COLO668 (cell line): ENCODE measurements at regions not wholly inside any gene's neighbourhood (a gene's known extent, or its start where the extent isn't known, plus 50 kb on each side); places are given as distances from the start of the nearest gene placed in this dataset.

Source experiments
- DNase-seq: peaks from one replicate; lab custom pipeline; 2025; ENCODE audit not compliant: unreplicated experiment; lab: John Stamatoyannopoulos, UW

DNA sequence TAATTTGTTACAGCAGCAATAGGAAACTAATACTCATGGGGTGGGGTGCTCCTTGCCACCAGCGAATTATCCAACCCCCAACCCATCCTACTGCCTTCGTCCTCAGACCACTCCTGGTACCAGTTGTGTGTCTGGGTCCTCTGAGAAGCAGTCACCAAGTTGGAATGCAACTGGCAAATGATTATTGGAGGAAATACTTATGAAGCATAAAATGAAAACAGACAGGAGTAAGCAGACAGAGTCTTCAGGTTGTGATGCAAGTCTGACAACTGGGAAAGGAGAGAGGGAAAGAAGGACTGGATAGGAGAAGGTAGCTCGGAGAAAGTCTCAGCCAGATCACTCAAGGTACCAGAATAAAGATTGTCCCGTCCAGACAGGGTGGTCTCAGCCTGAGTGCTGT, 181.1 kb upstream of the ARID2 start:
- DNase-seq = no peak

DNA sequence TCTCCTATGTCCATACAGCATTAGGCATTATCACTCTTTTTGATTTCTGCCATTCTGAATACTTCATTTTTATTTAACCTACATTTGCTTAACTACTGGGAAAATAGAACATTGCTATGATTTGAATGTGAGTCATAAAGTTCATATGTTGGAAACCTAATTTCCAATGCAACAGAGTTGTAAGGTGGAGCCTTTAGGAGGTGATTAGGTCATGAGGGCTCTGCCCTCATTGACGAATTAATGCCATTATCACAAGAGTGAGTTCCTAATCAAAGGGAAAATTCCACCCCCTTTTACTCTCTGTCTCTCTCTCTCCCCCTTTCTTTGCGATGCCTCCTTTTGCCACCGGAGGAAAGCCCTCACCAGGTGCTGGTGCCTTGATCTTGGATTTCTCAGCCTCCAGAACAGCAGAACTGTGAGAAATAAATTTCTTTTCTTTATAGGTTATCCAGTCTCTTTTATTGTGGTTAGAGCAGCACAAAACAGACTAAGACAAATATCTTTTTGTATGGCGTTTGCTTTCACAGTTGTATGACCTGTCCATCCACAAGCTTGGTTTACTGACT, 180.1 kb upstream of the ARID2 start:
- no peak for DNase-seq

DNA sequence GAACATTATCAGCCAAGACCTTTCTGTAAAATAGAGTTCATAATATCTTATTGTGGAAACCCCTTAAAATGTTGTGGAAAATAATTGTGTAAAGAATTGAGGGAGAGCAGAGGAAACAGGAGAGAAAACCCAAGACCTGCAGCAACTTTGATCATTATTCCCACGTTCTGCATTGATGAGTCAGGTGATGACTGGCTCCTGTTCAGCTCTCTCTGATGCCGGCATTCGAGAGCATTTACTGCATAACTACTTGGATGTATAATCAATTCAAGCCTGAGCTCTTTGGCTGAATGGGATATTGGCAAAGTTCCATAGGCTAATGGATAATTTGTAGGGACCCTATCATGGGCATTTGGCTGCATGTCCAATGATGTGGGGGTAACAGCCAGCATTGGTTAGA, 176.3 kb upstream of the ARID2 start:
- no peak for DNase-seq

DNA sequence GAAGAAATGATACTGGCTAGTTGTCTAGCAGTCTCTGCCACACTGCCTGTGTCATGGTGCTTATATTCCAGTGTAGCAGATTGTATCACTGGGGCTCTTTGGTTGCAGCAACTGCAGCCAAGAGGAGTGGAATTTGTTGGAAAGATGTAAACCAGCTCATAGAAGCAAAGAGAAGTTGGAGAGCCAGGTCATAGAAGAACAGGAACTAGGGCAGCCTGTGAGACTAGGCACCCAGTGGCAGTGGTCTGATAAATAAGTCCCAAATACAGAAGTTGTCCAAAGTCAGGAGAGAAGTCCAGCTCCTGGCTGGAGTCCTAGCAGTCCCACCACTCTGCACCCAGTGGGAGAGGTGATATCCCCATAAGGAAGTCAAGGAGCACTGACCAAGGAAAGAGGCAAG, 172.5 kb upstream of the ARID2 start:
- no peak for DNase-seq

DNA sequence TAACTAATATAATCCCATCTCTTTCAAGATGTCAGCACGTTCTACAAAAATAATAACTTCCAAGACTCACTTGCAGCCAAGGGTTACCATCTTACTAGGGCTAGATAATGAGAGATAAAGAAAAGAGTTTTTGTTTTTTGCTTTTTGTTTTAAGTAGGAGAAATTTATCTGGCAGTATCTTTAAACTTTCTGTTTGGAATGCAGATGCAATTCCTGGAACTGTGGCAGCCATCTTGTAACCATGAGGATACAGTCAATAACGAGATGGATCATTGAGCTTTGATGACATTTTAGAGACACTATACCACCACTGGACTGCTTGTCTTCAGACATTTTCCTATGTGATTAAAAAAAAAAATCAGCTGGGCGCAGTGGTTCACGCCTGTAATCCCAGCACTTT, 171.2 kb upstream of the ARID2 start:
- DNase-seq = no peak

DNA sequence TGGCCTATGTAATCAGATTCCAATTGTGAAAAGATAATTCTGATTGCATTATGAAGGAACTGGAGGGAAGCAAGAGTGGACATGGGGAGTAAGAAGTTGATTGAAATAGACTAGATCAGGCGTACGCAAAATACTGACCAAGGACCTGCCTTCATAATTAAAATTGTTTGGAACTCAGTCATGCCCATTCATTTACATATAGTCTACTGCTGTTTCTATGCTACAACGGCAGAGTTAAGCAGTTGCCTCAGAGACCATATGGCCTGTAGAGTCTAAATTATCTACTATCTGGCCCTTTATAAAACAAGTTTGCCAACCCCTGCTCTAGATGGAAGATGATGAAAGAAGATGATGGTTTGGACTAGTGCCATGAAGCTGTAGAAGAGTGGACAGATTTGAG, 170.0 kb upstream of the ARID2 start:
- no peak for DNase-seq

DNA sequence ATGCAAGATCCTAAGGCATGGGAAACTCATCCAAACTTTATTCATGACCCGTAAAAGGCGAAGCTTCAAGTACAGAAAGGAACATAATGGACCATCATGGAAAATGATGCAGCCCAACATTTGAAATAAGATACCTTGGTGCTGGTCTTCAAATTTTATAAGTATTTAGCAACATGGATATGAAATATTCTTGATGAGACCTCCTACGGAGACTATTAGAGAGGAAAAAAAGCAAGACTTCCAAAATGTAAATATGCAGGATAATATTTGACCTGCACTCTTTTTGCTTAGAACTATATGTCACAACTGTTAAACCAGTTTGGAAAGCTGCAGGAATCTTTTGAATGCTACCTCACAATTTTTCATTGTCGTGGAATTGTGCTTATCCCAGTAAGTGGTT, 168.8 kb upstream of the ARID2 start:
- no peak for DNase-seq

DNA sequence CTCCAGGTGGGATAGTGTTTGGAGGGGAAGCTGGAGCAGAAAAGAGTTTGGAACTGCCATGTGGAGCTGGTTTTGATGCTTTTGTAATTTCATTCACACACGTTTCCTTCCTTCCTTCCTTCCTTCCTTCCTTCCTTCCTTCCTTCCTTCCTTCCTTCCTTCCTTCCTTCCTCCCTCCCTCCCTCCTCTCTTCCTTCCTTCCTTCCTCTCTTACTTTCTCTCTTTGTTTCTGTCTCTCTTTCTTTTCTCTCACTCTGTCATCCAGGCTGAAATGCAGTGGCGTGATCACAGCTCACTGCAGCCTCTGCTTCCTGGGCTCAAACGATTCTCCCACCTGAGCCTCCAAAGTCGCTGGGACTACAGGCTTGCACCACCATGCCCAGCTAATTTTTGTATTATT, 168.0 kb upstream of the ARID2 start:
- DNase-seq = no peak

DNA sequence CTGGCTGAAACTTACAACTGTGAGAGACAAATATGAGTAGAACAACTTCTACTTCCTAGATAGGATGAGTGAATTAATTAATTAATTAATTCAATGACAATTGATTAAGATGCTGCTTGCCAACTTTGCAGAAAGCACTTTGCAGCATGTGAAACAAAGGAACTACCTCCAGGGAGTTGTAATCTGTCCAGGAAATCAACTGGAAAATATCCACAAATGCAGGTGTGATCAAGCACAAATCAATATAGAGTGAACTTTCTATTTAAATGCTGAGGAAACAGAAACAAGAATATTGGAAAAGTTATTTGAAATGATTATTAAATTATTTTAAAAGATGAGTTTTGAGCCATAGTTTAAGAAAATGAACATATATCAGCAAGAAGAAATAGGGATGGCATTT, 163.9 kb upstream of the ARID2 start:
- DNase-seq = no peak

DNA sequence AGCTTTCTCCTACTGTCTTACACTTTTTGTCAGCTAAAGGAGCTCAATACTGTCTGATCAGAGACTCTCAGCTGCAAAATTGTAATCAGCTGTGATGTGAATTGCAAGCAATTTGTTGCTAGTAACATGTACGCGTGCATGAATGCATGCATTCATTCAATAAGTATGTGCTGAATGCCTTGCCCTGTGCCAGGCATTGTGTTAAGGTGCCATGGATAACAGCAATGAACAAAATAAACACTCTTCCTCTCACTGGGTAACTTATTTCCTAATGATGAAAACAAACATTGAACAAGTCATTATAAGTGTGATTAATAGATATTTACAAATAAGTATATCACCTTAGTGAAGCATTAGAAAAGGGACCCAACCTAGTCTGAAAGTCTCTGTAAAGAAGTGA, 163.2 kb upstream of the ARID2 start:
- no peak for DNase-seq

DNA sequence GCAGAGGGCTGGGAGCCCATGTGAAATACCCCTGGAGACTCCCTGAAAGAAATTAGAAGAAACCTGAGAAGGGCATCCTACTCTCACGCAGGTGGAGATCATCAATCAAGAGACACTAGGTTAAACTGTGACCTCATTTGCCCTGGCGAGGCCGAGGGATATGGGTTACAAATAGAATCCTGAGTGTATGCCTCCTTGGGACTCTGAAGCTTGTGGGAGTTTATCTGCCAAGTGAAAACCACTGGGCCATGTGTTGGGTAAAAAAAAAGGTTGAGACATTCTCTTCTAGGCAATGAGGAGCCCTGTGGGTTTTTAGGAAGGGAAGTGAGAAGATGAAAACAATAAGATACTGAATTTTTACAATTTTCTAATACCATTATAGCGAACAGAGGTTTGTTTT, 160.7 kb upstream of the ARID2 start:
- DNase-seq = no peak

DNA sequence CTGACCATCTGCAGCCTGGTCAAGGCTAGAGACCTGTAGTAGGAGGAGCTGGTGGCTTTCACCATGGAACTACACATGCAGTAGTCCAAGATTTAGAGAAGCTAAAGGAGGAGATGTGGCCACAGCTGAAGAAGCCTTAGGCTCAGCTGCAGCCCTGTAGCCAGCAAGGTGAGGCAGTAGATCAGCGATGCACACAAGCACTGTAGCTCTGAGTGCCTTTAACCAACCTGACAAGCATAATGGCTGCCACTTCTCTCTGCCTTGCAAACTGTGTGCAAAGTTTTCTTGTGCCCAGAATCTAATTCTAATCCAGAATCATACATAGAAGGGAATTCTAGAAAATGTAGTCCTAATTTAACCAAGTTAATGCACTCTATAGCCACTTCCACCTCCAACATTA, 159.0 kb upstream of the ARID2 start:
- no peak for DNase-seq

DNA sequence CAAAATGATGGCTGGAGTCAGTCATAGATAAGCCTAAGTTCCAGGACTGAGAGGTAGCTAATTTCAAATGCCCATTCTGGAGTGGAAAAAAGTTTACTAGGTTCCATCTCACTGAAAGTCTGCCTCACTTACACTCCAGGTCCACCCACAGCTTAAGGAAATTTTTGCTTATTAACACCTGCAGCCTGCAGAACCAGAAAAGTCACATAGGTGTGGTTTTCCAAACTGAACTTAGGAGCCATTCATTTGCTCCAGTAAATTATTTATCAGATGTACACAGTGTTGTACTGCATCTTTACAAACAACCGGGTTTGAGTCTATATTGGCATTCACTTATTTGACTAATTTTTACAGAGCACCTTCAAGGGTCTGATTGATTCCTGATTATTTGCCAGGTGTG, 157.4 kb upstream of the ARID2 start:
- no peak for DNase-seq

DNA sequence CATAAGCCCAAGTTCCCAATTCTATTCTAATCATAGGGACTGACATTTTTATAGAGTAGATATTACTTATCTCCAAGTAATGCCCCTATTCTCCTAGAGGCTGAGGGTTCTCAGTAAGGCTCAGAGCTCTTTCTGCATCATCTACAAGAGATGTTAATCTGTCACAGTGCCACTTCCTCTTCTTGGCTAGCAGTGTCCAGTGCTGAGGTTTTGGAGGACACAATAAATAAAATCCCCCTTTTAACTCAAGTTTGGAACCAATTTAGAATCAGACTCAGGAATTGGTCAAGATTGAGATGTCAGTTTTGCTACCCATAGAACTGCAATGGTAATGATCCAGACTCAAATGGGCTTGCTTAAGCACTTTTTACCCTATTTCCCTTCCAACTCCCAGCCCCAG, 154.1 kb upstream of the ARID2 start:
- DNase-seq = no peak

DNA sequence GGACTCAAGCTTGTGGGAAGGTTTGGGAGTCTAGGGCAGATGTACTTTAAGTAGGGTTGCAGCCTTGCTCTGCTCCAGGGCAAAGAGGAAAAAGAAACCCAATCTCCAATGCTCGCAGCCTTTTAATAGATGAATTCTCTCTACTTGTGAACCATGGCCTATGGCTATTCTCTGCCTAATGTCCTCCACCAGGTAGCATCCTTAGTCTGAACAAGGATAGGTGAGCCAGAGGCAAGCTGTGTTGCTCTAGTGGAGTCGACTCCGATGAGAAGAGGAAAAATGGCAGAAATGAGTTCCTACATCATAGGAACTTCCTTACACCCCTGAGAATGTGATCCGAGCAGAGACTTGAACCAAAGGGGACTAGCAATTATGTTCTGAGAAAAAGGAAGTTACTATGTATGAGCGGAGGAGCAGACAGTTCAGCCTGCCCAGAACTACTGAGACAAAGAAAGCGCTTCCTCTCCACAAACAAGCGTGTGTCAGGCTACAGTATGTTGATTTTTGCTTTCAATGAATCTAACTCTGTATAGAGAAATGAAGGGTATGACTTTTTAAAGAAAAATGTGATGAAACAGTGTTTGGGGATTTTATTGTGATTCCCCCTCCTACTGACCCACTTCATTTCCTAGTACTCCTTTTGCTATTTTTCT, 153.6 kb upstream of the ARID2 start:
- no peak for DNase-seq

DNA sequence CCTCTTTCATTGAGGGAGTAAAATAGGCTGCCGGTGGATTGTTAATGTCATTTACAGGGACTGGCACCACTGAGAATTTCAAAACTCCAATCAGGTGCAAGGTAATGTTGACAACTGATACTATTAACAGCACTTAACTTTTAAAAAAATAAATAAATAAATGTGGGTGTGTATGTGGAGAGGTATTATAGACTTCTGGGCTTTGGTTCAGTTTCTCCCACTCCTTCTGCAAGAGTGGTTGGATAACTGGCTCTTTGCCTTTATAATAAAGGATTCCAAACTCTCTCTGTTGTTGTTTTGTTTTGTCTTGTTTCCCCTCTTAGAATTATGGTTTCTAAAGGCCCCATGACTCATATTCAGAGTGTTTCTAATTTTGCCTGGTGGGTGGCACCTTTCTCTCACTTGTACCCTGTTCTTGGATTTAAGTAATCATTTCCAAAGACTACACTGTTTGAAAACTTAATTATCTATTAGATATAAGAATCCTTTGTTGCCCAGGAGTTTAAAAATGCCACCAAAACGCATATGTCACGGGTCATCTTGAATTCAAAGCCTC, 151.6 kb upstream of the ARID2 start:
- DNase-seq = no peak

DNA sequence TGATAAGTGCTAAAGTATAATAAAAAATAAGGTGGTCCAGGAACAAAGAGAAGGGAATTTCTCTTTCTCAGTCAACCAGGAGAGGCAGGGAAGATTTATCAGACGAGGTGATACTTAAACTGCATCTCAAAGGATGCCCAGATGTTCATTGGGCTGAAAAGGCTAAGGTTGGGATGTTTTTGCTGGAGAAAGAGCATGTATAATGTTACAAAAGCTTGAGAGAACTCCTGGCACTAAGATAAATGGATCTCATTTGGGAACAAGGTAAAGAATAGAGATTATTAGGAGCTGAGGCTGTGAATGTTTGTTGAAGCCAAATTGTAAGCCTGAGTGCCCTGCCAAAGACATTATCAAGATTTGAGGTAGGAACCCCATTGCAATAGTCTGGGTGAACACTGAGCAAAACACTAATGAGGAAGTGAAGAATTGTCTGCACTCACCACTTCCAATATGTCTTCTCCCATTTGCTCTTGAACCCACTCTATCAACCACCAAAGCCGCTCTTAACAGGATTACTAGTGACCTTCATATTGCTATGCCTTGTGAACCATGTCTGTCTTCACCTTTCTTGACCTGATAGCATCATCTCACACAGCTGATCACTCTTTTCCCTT, 149.0 kb upstream of the ARID2 start:
- no peak for DNase-seq

DNA sequence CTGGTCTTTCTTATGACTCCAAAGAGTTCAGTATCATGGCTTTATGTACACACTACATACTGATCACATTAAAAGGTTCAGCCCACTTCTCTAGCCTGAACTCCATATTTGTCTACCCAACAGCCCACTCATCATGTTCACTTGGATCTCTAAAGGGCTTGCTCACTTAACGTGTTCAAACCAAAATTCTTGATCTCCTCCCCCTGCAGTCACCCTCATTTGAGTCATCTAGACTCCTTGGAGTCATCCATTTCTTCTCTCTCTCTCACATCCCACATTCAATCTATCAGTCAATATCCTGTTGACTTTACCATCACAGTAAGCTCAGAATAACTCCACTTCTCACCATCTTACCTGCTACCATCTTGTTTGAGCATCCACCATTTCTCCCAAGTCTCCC, 148.4 kb upstream of the ARID2 start:
- DNase-seq = no peak

DNA sequence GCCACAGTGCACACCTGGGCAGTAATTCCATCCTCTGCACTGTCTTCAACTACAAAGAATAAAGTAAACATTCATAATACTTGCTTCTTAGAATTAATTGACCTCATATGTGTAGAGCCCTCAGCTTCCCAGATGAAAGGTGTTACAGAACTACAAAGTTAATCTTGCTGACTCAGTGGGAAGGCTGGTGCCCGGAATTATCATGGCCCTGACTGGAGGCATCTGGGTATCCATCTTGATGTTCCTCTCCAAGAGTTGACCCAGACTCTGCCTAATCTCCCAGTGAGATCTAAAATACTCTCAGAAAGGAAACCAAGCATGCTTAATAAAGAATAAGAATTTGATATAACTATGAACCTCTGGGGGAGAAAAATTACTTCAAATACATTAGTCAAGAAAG, 147.0 kb upstream of the ARID2 start:
- no peak for DNase-seq

DNA sequence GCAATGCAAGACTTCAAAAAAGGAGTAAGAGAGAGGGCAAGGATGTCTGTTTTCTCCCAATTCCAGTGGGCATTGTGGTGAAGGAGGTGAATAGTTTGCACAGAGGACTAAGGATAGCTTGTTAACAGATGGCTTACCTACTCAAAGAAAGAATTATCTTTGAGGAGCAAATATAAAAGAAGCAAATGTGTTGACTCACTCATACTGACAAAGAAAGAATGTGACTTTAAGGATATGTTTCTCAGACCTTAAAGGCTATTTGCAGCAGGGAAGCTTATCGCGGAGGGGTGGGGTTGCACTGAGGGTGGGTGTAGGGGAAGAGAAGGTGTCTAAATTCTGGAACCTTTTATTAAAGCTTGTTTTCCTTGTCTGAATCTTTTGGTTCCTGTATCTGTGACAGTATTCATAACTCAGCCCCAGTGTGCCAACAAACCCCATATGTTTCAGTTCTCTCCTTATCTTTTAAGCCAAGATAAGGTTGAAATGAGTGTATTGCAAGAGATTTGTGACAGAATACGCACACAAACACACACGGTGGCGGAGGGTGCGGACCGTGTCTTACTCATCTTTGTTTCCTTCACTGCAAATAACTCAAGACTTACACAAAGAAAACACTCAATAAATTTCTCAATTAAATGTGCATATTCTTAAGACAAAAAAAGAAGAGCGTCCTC, 146.4 kb upstream of the ARID2 start:
- no peak for DNase-seq

DNA sequence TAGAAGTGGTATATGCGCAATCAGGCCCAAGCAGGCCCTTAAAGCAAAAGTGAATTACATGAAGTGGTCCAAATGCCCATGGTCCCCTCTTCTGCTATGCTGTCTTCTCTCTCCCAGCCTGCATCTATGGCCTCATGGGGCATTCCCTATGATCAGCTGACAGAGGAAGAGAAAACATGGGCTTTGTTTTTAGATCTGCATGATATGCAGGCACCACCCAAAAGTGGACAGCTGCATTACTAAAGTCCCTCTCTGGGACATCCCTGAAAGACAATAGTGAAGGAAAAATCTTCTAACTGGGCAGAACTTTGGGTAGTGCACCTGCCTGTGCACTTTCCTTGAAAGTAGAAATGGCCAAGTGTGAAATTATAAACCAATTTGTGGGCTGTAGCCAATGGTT, 145.2 kb upstream of the ARID2 start:
- DNase-seq = no peak

DNA sequence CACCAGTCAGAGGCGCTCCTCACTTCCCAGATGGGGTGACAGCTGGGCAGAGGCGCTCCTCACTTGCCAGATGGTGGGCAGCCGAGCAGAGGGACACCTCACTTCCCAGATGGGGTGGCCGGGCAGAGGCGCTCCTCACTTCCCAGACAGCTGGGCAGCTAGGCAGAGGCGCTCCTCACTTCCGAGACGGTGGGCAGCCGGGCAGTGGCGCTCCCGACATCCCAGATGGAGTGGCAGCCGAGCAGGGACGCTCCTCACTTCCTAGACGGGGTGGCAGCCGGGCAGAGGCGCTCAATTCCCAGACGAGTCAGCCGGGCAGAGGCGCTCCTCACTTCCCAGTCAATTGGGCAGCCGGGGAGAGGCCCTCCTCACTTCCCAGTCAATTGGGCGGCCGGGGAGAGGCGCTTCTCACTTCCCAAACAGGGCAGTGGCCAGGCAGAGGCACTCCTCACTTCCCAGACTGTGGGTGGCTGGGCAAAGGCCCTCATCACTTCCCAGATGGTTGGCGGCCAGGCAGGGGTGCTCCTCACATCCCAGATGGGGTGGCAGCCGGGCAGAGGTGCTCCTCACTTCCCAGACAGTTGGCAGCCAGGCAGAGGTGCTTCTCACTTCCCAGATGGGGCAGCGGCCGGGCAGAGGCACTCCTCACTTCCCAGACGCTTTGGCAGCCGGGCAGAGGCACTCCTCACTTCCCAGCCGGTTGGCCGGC, 143.8 kb upstream of the ARID2 start:
- no peak for DNase-seq
